Right atrium auricular region (tissue), 2 donors: ENCODE measurements at regions not wholly inside any gene's neighbourhood (a gene's known extent, or its start where the extent isn't known, plus 50 kb on each side); places are given as distances from the start of the nearest gene placed in this dataset.

Experiments
- DNase-seq: peaks from one replicate; pipeline ENCODE4 v3.0.0-alpha.2; 2019; ENCODE audit warnings: low spot score
- H3K27ac ChIP-seq, 2 donors: fragments of 200-600 bp; sonication (generic); 1 replicate in 1 of 2; 2 replicates in 1 of 2; pipeline ENCODE4 v1.5.1; 2016 to 2019
- H3K27me3 ChIP-seq, 2 donors: fragments of 200-600 bp; sonication (generic); one replicate each; pipeline versions ENCODE4 v1.5.1 to v1.6.0; 2017 to 2019
- H3K36me3 ChIP-seq: fragments of 200-600 bp; sonication (generic); one replicate; pipeline ENCODE4 v1.5.1; 2016
- H3K4me1 ChIP-seq, 2 donors: fragments of 200-600 bp; sonication (generic); one replicate each; pipeline versions ENCODE4 v1.5.1 to v1.6.0; 2017 to 2019
- H3K4me3 ChIP-seq, 2 donors: fragments of 200-600 bp; sonication (generic); 1 replicate in 1 of 2; 2 replicates in 1 of 2; pipeline ENCODE4 v1.5.1; 2017 to 2019; ENCODE audit warnings: mild to moderate bottlenecking in 1 of 2, moderate library complexity in 1 of 2
- H3K9me3 ChIP-seq, 2 donors: fragments of 200-600 bp; sonication (generic); one replicate each; pipeline ENCODE4 v1.5.1; 2019
- TF ChIP-seq, protein P1 (sequence below), 2 donors: fragments of 200-600 bp; sonication (generic); IDR thresholded peaks; one replicate each; pipeline ENCODE4 v1.5.1; 2019; ENCODE audit warnings: antibody characterized with exemption in 2 of 2

DNA sequence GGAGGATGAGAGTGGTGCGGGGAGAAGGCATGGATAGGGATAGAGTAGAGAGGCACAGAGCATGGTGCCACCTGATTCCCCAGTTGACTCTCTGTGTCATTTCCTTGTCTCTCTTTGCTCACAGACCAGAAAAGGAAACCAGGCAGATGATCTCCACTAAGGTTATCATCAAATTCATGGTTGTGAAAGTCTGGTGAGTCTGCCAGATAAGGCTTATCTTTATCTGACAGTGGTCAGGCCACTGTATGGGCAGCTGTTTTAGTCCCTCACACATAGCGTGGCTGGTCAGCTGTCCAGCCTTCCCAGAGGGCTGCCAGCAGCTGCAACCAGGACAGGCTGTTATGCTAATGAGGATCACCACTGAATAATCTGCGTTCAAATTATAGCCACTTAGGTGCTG is 99.0 kb downstream of the ADRA2A start:
- H3K4me3 ChIP-seq = no peak overlapping the region
- no peaks in the 10 kb centered on the region for H3K36me3 ChIP-seq
- H3K27ac ChIP-seq = no peak overlapping the region
- no peaks in the 10 kb centered on the region for H3K4me1 ChIP-seq
- no peak for DNase-seq
- TF ChIP-seq, protein P1, sequence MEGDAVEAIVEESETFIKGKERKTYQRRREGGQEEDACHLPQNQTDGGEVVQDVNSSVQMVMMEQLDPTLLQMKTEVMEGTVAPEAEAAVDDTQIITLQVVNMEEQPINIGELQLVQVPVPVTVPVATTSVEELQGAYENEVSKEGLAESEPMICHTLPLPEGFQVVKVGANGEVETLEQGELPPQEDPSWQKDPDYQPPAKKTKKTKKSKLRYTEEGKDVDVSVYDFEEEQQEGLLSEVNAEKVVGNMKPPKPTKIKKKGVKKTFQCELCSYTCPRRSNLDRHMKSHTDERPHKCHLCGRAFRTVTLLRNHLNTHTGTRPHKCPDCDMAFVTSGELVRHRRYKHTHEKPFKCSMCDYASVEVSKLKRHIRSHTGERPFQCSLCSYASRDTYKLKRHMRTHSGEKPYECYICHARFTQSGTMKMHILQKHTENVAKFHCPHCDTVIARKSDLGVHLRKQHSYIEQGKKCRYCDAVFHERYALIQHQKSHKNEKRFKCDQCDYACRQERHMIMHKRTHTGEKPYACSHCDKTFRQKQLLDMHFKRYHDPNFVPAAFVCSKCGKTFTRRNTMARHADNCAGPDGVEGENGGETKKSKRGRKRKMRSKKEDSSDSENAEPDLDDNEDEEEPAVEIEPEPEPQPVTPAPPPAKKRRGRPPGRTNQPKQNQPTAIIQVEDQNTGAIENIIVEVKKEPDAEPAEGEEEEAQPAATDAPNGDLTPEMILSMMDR (IDR thresholded peaks at IDR 0.05) = no peak
- H3K27me3 ChIP-seq = no peaks in the 10 kb centered on the region
- H3K9me3 ChIP-seq = peaks cover 0 to 4% of the 10 kb centered on the region in 2 donors

DNA sequence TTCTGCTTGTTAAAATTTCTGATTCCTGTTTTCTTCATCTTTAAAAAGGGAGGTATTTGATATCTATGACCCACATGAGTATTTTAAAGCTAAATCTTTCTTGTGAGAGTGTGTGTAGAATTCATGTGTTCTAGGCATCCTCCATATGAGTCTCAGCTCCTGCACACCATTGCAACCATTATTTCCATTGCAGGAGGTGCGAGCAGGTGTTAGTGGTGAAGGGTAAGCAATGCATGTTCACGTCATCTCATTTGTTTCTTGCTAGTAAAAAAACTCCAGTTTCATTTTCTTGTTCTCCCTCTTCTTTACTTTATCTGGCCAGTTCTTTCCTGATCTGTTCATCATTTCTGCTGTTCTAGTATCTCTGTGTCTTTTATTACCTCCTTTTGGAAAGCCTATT is 100.5 kb downstream of the ADRA2A start:
- H3K27me3 ChIP-seq = no peaks in the 10 kb centered on the region
- no peaks in the 10 kb centered on the region for H3K36me3 ChIP-seq
- no peak overlapping the region for H3K4me3 ChIP-seq
- TF ChIP-seq, protein P1 (IDR thresholded peaks at IDR 0.05) = no peak
- peaks cover 0 to 4% of the 10 kb centered on the region in 2 donors for H3K9me3 ChIP-seq
- H3K4me1 ChIP-seq = no peaks in the 10 kb centered on the region
- no peak for DNase-seq
- H3K27ac ChIP-seq = no peak overlapping the region

DNA sequence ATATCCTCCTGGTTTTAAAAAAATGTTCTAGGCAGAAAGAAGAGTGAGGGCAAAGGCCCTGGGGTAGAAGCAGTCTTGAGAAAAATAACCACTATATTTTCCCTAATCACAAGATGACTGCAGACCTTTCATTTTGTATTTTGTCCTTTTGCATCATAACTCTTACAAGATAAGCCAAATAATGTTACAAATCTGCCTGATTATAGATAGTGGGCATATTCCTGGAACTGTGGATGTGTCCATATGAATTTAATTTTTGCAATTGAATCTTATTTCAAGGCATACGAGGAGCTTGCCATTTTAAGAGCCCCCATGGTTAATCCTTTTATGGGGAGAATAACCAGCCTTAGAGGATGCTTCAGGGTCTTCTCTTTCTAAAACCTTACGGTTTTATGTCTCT is 102.7 kb downstream of the ADRA2A start:
- Histone ChIP-seq H3K27ac (no peak overlapping the region), H3K4me3 (no peak overlapping the region), H3K9me3 (no peaks in the 10 kb centered on the region), H3K27me3 (no peaks in the 10 kb centered on the region), H3K36me3 (no peaks in the 10 kb centered on the region), H3K4me1 (no peaks in the 10 kb centered on the region)
- TF ChIP-seq, protein P1 (IDR thresholded peaks at IDR 0.05) = no peak
- DNase-seq = no peak

DNA sequence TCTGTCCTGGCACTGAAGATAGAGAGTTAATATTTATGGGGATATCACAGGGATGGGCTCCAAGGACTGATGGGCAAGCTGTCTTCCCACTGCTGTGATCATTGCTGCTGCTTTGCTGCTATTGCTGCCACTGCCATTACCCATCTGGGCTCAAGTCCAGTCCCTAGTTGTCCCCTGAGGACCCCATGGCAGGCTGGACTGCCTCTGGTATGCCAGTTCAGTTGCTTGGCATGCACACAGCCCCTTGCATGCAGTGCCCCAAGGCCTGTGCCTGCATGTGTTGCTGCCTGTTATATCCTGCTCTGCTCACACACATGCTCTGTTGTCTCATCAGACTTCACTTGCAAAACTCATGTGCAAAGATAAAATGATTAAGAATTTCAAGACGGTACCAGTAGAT is 109.5 kb downstream of the ADRA2A start:
- Histone ChIP-seq H3K4me1 (no peaks in the 10 kb centered on the region), H3K27ac (no peak overlapping the region), H3K27me3 (no peaks in the 10 kb centered on the region), H3K4me3 (no peak overlapping the region), H3K9me3 (no peaks in the 10 kb centered on the region), H3K36me3 (no peaks in the 10 kb centered on the region)
- DNase-seq = no peak
- TF ChIP-seq, protein P1 (IDR thresholded peaks at IDR 0.05) = no peak

DNA sequence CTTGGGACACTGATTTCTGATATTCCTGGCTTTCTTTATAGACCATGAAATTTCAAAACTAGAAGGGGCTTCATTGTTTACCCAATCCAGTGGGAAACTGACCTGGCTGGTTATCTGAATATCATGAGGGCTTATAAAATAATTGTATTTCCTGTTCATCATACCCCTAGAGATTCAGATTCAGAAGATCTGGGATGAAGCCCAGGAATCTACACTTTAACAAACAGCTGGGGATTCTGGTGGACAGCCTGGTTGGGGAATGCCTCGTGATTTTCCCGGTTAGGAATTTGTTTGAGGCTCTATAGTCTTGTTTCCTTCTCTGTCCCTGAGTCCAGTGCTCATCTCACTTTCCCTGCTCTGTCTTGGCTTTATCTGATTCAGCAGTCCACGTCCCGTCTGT is 110.3 kb downstream of the ADRA2A start:
- TF ChIP-seq, protein P1 (IDR thresholded peaks at IDR 0.05) = no peak
- no peaks in the 10 kb centered on the region for H3K4me1 ChIP-seq
- no peak for DNase-seq
- no peaks in the 10 kb centered on the region for H3K27me3 ChIP-seq
- no peak overlapping the region for H3K4me3 ChIP-seq
- no peaks in the 10 kb centered on the region for H3K9me3 ChIP-seq
- H3K36me3 ChIP-seq = no peaks in the 10 kb centered on the region
- H3K27ac ChIP-seq = no peak overlapping the region

DNA sequence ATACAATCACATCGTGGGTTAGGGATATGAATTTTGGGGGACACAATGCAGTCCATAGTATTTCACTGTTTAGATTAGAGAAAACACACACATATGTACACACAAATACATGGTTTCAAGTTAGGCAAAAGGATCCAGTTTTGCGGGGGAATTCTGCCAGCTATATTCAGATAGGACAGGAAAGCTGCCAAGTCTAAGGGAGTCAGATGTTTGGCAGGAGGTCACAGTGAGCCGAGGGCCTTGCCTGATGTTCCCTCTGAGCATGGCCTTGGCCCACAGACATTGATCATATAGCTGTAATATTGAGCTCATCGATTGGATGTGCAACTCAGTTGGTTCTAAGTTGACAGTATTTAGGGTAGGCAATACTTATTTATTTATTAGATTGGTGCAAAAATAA is 122.8 kb downstream of the ADRA2A start:
- Histone ChIP-seq H3K36me3 (no peaks in the 10 kb centered on the region), H3K4me1 (no peaks in the 10 kb centered on the region), H3K27ac (no peak overlapping the region), H3K27me3 (no peaks in the 10 kb centered on the region), H3K4me3 (no peak overlapping the region), H3K9me3 (no peaks in the 10 kb centered on the region)
- no peak for DNase-seq
- TF ChIP-seq, protein P1 (IDR thresholded peaks at IDR 0.05) = no peak
